Heart right ventricle (tissue), 16 donors: ENCODE measurements at regions not wholly inside any gene's neighbourhood (a gene's known extent, or its start where the extent isn't known, plus 50 kb on each side); places are given as distances from the start of the nearest gene placed in this dataset.

Experiments used
- ATAC-seq, 8 donors: fragments of 200-7000 bp; cut with Tn5 transposase; one replicate each; pipeline ENCODE4 v1.9.1; 2020; ENCODE audit warnings: mild to moderate bottlenecking in 8 of 8, moderate library complexity in 8 of 8, moderate number of reproducible peaks in 1 of 8
- DNase-seq, 2 donors: peaks; one replicate each; pipeline ENCODE4 v3.0.0-alpha.2; 2020
- H3K27ac ChIP-seq, 10 donors: fragments of 200-600 bp; sonication (generic) in 2 of 10; one replicate each; pipeline versions ENCODE4 v1.5.0 to v1.8.0; 2020 to 2022; ENCODE audit warnings: mild to moderate bottlenecking in 3 of 10
- H3K27me3 ChIP-seq, 7 donors: fragments of 200-600 bp; one replicate each; pipeline ENCODE4 v1.8.0; 2021 to 2022; ENCODE audit warnings: mild to moderate bottlenecking in 2 of 7
- H3K36me3 ChIP-seq, 9 donors: fragments of 200-600 bp; sonication (generic) in 1 of 9; one replicate each; pipeline versions ENCODE4 v1.5.0 to v1.8.0; 2020 to 2022; ENCODE audit warnings: mild to moderate bottlenecking in 2 of 9
- H3K4me1 ChIP-seq, 9 donors: fragments of 200-600 bp; sonication (generic) in 1 of 9; one replicate each; pipeline versions ENCODE4 v1.5.0 to v1.8.0; 2020 to 2022; ENCODE audit warnings: mild to moderate bottlenecking in 4 of 9
- H3K4me3 ChIP-seq, 10 donors: fragments of 200-600 bp; sonication (generic) in 2 of 10; one replicate each; pipeline versions ENCODE4 v1.5.0 to v1.8.0; 2020 to 2022; ENCODE audit warnings: mild to moderate bottlenecking in 7 of 10, moderate library complexity in 2 of 10
- H3K9me3 ChIP-seq, 11 donors: fragments of 200-600 bp in 10 of 11; sonication (generic) in 2 of 11; one replicate each; pipeline versions ENCODE4 v1.5.0 to v1.8.0; 2013 to 2022; ENCODE audit warnings: mild to moderate bottlenecking in 2 of 11, control low read depth in 1 of 11, moderate library complexity in 1 of 11
- WGBS, 2 donors: extraction: QIAGEN DNeasy Blood & Tissue Kit; methylation state at CpG; one replicate each; pipeline ENCODE4 v1.1.7; 2013; ENCODE audit warnings: inconsistent platforms in 1 of 2; 5-methylcytosine and 5-hydroxymethylcytosine counted together
- intact Hi-C, 10 donors: fragments of 100-400 bp; cut with DNase I; formaldehyde crosslinking; loops; one replicate each; pipeline versions ENCODE4 v1.11.1 to v1.14.2; 2022
- TF ChIP-seq, protein P1 (sequence below), 9 donors: fragments of 200-600 bp; sonication (generic) in 2 of 9; IDR thresholded peaks; one replicate each; pipeline versions ENCODE4 v1.5.0 to v1.8.0; 2021 to 2022; ENCODE audit warnings: antibody characterized with exemption in 9 of 9, mild to moderate bottlenecking in 5 of 9, moderate library complexity in 1 of 9
- donor health status: Arrhythmogenic right ventricular cardiomyopathy.
- donor health status: ischemic (EF 13 %, LVEDD 7.1; RV severe dilation, severe dysfunction).
- donor health status: healthy with polysubstance abuse.
- donor health status: DM: no; HTN: yes; CAD: no.
- donor health status: DM: no; HTN: no; CAD: no.
- donor health status: ischemic (EF 25% LVEDD 6.9; RV normal size, moderate dysfunction).
- donor health status: ischemic (EF 25% LVEDD 5.7; RV mildly dilated, moderate dysfunction).
- donor health status: healthy.
- donor health status: DM: yes; HTN: yes; CAD: no.
- donor health status: Ischemic cardiomyopathy.
- donor health status: ischemic (EF 35%, LVEDD 5.7; RV mildly dilated, moderate dysfunction).
- donor health status: nonischemic (EF 11% LVEDD 7.7; RV severe dilation, severe dysfunction).
- donor health status: DM: yes; HTN: yes; CAD: no.
- donor health status: PGD.
- donor health status: ischemic (EF 29% LVEDD 5.4; RV normal size, mild dysfunction).
- donor health status: nonischemic (EF 23%, LVEDD 6.1; RV moderate dilation, normal function).

DNA sequence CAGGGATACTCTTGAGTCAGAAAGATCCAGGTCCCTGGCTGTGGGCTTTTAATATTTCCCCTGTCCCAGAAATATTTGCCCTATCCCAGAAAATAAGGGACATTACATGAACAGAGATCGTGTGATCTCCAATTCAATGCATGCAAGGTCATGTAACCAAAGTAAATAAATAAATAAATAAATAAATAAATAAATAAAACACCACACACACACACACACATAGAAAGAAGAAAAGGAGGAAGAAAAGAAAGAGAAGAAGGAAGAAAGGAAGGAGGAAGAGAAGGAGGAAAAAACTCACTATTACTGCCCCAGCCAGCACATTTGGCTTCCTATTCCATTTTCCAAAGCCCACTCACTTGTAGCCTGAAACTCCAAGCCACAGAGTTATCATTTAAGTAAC lies 117.9 kb upstream of the CFAP20DC start:
- no peak for ATAC-seq
- Histone ChIP-seq H3K9me3 (peaks cover 0 to 15% (median 0%) of the 10 kb centered on the region in 11 donors), H3K27ac (no peak overlapping the region), H3K36me3 (no peaks in the 10 kb centered on the region), H3K4me3 (no peak overlapping the region), H3K27me3 (no peaks in the 10 kb centered on the region), H3K4me1 (no peaks in the 10 kb centered on the region)
- WGBS, 2 donors: 43 to 93% methylated on average over 1 of the region's 1 CpG
- no peak for DNase-seq
- intact Hi-C loops: no loop called here
- TF ChIP-seq, protein P1, sequence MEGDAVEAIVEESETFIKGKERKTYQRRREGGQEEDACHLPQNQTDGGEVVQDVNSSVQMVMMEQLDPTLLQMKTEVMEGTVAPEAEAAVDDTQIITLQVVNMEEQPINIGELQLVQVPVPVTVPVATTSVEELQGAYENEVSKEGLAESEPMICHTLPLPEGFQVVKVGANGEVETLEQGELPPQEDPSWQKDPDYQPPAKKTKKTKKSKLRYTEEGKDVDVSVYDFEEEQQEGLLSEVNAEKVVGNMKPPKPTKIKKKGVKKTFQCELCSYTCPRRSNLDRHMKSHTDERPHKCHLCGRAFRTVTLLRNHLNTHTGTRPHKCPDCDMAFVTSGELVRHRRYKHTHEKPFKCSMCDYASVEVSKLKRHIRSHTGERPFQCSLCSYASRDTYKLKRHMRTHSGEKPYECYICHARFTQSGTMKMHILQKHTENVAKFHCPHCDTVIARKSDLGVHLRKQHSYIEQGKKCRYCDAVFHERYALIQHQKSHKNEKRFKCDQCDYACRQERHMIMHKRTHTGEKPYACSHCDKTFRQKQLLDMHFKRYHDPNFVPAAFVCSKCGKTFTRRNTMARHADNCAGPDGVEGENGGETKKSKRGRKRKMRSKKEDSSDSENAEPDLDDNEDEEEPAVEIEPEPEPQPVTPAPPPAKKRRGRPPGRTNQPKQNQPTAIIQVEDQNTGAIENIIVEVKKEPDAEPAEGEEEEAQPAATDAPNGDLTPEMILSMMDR (IDR thresholded peaks at IDR 0.05): no peak

DNA sequence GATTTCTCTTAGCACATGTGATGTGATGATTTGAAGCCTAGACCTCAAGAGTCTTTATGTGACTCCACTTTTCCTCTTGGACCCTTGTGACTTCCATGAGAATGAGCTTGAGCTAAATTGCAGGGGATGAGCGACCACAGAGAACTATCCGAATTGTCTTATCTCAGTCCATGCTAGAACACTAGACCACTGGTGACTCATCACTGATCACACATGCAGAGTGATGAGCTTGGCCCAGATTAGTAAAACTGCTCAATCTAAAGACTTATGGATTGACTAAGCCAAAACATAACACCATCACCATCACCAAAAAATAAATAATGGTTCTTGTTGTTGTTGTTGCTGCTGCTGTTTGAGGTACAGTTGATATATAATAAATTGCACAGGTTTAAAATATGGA lies 114.1 kb upstream of the CFAP20DC start:
- TF ChIP-seq, protein P1 (IDR thresholded peaks at IDR 0.05): no peak
- Histone ChIP-seq H3K4me3 (no peak overlapping the region), H3K36me3 (no peaks in the 10 kb centered on the region), H3K27ac (no peak overlapping the region), H3K4me1 (no peaks in the 10 kb centered on the region), H3K27me3 (no peaks in the 10 kb centered on the region), H3K9me3 (peaks cover 0 to 3% (median 0%) of the 10 kb centered on the region in 11 donors)
- WGBS, 2 donors: 86 to 91% methylated on average over 2 of the region's 2 CpGs
- ATAC-seq: no peak
- DNase-seq: no peak
- intact Hi-C loops: no loop called here

DNA sequence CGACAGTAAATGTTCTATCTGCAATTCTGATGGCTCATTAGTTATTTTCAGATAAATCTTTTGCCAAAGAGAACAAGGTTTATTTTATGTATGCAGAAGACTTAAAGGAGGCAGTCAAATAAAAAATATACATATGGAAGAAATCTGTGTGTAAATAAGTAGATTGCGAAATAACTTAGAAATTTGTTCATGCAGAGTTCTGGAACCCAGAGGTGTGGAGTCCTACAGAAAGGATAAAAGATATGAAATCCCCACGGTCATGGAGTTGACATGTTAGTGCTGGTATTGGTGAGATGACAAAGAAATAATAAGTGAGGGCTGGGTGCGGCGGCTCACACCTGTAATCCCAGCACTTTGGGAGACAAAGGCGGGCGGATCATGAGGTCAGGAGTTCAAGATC lies 111.2 kb upstream of the CFAP20DC start:
- no peaks in the 10 kb centered on the region for H3K36me3 ChIP-seq
- intact Hi-C loops: no loop called here
- no peaks in the 10 kb centered on the region for H3K9me3 ChIP-seq
- TF ChIP-seq, protein P1 (IDR thresholded peaks at IDR 0.05): no peak
- no peak overlapping the region for H3K27ac ChIP-seq
- no peaks in the 10 kb centered on the region for H3K27me3 ChIP-seq
- no peaks in the 10 kb centered on the region for H3K4me1 ChIP-seq
- 91 to 93% methylated on average over 7 of the region's 7 CpGs for WGBS, 2 donors
- ATAC-seq (no peak), DNase-seq (no peak)
- no peak overlapping the region for H3K4me3 ChIP-seq

DNA sequence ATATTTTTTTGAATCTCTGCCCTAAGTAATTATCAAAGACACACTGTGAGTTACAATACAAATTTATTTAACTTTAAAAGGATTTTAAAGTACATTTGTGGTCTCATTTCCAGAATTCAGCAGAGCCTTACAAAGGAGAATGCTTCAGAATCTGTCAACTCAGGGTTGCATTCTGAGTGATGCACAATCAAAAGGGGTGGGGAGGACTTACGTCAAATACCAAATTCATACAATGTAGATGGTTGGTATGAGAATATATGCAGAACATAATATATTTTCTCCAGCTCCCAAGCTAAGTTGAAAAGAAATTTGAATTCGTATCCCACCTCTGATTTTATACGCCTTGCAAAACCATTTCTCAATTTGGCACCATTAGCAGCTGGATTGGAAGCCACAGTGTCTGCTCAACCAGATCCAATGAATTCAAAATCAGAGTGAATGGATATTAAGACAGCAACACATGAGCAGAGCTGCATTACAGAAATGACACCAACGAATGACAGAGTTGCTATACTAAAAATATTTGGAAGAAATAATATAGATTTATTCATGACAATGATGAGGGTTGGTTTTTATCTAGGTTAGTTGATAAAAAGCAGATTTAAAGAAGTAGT lies 110.4 kb upstream of the CFAP20DC start:
- WGBS, 2 donors: 90 to 92% methylated on average over 4 of the region's 4 CpGs
- Histone ChIP-seq H3K27me3 (no peaks in the 10 kb centered on the region), H3K27ac (no peak overlapping the region), H3K4me3 (no peak overlapping the region), H3K9me3 (no peaks in the 10 kb centered on the region), H3K4me1 (no peaks in the 10 kb centered on the region), H3K36me3 (no peaks in the 10 kb centered on the region)
- intact Hi-C loops: no loop called here
- DNase-seq (no peak), ATAC-seq (no peak)
- TF ChIP-seq, protein P1 (IDR thresholded peaks at IDR 0.05): no peak
